Sigmoid colon (tissue), 4 donors: ENCODE measurements at regions not wholly inside any gene's neighbourhood (a gene's known extent, or its start where the extent isn't known, plus 50 kb on each side); places are given as distances from the start of the nearest gene placed in this dataset.

Experiments
- CTCF ChIP-seq, 4 experiments: fragments of 450-650 bp in 3 of 4; fragments of 200-600 bp in 1 of 4; IDR thresholded peaks; one replicate each; pipeline ENCODE4 v1.5.1; 2016 to 2019; ENCODE audit warnings: antibody characterized with exemption in 4 of 4, mild to moderate bottlenecking in 3 of 4, moderate library complexity in 2 of 4
- EP300 ChIP-seq, 4 donors: sonication (generic); formaldehyde crosslinking; IDR thresholded peaks; one replicate each; pipeline ENCODE4 v1.6.1; 2017; ENCODE audit warnings: antibody characterized with exemption in 4 of 4
- POLR2A ChIP-seq, 2 donors: fragments of 450-650 bp; IDR thresholded peaks; one replicate each; pipeline ENCODE4 v1.6.1; 2016; ENCODE audit warnings: antibody characterized with exemption in 2 of 2, mild to moderate bottlenecking in 2 of 2, moderate library complexity in 2 of 2
- POLR2AphosphoS5 ChIP-seq, 4 donors: sonication (generic); formaldehyde crosslinking; IDR thresholded peaks; one replicate each; pipeline ENCODE4 v1.6.1; 2017; ENCODE audit warnings: antibody characterized with exemption in 4 of 4

- TF ChIP-seq CTCF (IDR thresholded peaks at IDR 0.05) (no peak), POLR2A (IDR thresholded peaks at IDR 0.05) (no peak), EP300 (IDR thresholded peaks at IDR 0.05) (no peak), POLR2AphosphoS5 (IDR thresholded peaks at IDR 0.05) (no peak)
These were observed 64.3 kb upstream of the DIO3 start for GRCh38 chr14:101496776-101497683.
